PFSK-1 (cell line): ENCODE measurements at regions not wholly inside any gene's neighbourhood (a gene's known extent, or its start where the extent isn't known, plus 50 kb on each side); places are given as distances from the start of the nearest gene placed in this dataset.

Experiments used
- POLR2AphosphoS5 ChIP-seq: IDR thresholded peaks from 2 replicates; pipeline ENCODE4 v1.6.1; 2012; ENCODE audit warnings: low read depth, mild to moderate bottlenecking, control low read depth, low read length, moderate library complexity
- SIN3A ChIP-seq: IDR thresholded peaks from 2 replicates; pipeline ENCODE4 v1.6.1; 2012; ENCODE audit warnings: mild to moderate bottlenecking, low read length, moderate library complexity, borderline replicate concordance; ENCODE audit not compliant: insufficient read depth
- TAF1 ChIP-seq: IDR thresholded peaks from 2 replicates; pipeline ENCODE4 v1.6.1; 2012; ENCODE audit warnings: low read length, control low read depth, borderline replicate concordance; ENCODE audit not compliant: insufficient read depth
- TF ChIP-seq, protein P1 (sequence below), 2 experiments: IDR thresholded peaks; 2 replicates each; pipeline versions ENCODE4 v1.6.1 to v1.8.0; 2011 to 2012; ENCODE audit warnings: low read depth in 2 of 2, low read length in 2 of 2, control low read depth in 1 of 2, inconsistent platforms in 1 of 2, mild to moderate bottlenecking in 1 of 2, moderate library complexity in 1 of 2; ENCODE audit not compliant: insufficient read depth in 1 of 2

DNA sequence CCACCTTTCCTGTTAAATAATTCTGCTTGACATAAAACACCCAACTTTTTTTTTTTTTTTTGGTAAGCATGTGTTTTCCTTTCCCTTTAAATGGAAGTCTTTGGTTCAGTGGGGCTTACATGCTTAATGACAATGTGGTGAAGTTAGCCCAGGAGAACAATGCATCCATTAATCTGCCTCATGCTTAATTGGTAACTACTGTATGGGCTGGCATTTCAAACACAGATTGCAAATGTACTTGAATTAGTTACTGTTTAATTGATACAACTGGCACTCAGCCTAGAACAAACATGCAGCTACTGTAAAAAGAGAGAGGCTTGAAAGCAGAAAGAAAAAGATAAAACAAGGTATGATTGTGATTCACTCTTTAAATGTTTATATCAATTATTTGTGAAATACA is 483.6 kb upstream of the NOX3 start:
- TF ChIP-seq POLR2AphosphoS5, result no peak
- TF ChIP-seq SIN3A, result no peak
- TF ChIP-seq TAF1, result no peak
- TF ChIP-seq, protein P1, sequence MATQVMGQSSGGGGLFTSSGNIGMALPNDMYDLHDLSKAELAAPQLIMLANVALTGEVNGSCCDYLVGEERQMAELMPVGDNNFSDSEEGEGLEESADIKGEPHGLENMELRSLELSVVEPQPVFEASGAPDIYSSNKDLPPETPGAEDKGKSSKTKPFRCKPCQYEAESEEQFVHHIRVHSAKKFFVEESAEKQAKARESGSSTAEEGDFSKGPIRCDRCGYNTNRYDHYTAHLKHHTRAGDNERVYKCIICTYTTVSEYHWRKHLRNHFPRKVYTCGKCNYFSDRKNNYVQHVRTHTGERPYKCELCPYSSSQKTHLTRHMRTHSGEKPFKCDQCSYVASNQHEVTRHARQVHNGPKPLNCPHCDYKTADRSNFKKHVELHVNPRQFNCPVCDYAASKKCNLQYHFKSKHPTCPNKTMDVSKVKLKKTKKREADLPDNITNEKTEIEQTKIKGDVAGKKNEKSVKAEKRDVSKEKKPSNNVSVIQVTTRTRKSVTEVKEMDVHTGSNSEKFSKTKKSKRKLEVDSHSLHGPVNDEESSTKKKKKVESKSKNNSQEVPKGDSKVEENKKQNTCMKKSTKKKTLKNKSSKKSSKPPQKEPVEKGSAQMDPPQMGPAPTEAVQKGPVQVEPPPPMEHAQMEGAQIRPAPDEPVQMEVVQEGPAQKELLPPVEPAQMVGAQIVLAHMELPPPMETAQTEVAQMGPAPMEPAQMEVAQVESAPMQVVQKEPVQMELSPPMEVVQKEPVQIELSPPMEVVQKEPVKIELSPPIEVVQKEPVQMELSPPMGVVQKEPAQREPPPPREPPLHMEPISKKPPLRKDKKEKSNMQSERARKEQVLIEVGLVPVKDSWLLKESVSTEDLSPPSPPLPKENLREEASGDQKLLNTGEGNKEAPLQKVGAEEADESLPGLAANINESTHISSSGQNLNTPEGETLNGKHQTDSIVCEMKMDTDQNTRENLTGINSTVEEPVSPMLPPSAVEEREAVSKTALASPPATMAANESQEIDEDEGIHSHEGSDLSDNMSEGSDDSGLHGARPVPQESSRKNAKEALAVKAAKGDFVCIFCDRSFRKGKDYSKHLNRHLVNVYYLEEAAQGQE (IDR thresholded peaks at IDR 0.05; ENCODE audit: insufficient read depth in 1 of 2, low read depth in 2 of 2, low read length in 2 of 2), result no peak
